GM19467 (cell line): ENCODE measurements at regions not wholly inside any gene's neighbourhood (a gene's known extent, or its start where the extent isn't known, plus 50 kb on each side); places are given as distances from the start of the nearest gene placed in this dataset.
"Not testable (repeated sequence)": the region's sequence is repeated elsewhere in the genome, so short reads cannot be mapped to it uniquely, and the experiment has no call there.

ENCODE experiments used
- ATAC-seq: cut with Tn5 transposase; IDR thresholded peaks from one replicate; pipeline ENCODE4 v1.9.1; 2021; ENCODE audit warnings: mild to moderate bottlenecking, moderate library complexity; ENCODE audit not compliant: unreplicated experiment

- no peak for ATAC-seq
These were observed 1264.6 kb downstream of the NSUN3 start for GRCh38 chr3:95327478-95327877.

- ATAC-seq: no peak
These were observed 1271.0 kb downstream of the NSUN3 start for GRCh38 chr3:95333826-95334225.

- no peak for ATAC-seq
These were observed 1271.6 kb downstream of the NSUN3 start for GRCh38 chr3:95334461-95334860.

- ATAC-seq: no peak
These were observed 1272.7 kb downstream of the NSUN3 start for GRCh38 chr3:95335517-95335916.

GRCh38 chr3:95338446-95338845 lies 1275.6 kb downstream of the NSUN3 start:
- no peak for ATAC-seq

GRCh38 chr3:95341314-95341713 lies 1278.5 kb downstream of the NSUN3 start:
- ATAC-seq: no peak

GRCh38 chr3:95343228-95343627 lies 1280.4 kb downstream of the NSUN3 start:
- no peak for ATAC-seq

DNA sequence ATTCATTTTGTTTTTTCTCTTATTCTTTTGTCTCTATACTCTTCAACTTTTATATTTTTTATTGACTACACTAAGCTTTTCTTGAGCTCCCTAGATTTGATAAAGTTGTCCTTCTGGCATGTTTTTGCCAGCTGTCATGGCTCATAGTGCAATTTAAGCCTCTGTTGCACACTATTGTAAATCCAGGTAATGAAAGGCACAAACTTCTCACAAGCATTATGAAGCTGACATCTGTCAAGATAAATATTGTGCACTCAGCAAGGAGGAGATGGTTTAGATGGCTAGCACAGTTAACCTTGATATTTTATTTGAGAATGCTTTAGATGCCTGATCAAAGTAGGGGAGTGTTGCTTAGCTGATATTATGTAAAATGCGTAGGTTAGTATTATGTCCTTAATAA lies 1280.9 kb downstream of the NSUN3 start:
- no peak for ATAC-seq

DNA sequence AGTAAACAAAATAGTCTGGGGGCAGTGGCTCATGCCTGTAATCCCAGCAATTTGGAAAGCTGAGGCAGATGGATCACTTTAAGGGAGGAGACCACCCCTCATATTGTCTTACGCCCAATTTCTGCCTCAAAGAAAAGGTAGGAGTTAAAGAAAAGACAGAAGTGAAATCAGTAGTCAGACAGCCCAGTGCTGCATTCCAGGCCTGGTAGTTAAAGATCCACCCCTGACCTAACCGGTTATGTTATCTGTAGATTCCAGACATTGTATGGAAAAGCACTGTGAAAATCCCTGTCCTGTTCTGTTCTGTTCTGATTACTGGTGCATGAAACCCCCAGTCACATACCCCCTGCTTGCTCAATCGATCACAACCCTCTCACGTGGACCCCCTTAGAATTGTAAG lies 1285.1 kb downstream of the NSUN3 start:
- not testable (repeated sequence) for ATAC-seq

GRCh38 chr3:95348879-95349278 lies 1286.0 kb downstream of the NSUN3 start:
- no peak for ATAC-seq

DNA sequence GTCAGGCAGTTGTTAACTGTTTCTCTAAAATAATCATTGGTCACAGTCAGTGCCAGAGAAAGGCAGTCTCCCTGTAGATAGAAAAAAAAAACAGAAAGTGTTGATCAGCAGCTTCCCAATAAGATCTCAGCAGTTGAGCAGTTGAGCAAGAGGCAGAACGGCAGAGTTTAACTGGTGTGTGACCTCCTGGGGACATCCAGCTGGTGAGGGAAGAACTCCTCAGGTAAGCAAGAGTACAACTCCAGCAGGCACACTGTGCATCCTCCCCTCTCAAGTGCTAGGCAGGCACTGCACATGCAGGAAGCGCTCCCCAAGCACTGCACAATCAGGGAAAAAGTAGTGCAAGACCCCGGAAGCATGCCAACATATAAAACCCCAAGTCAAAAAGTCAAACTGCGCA lies 1287.2 kb downstream of the NSUN3 start:
- ATAC-seq: no peak

DNA sequence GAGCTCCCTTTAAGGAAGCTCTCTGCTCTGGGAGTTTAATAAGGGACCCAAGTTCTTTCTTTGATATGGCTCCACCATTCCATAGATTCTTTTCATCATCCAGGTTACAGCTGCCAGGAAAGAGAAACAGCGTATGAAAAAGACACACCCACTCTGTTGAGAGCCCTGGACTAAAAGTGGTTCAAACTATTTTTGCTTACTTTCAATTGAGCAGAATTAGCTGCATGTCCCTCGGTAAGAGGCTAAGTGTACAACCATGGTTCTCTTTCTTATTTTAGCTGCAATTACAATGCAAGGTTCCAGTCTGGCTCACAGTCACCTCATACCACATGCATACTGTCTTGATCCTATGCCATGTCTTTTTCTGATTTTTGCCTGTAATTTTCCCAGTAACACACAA lies 1288.3 kb downstream of the NSUN3 start:
- no peak for ATAC-seq

DNA sequence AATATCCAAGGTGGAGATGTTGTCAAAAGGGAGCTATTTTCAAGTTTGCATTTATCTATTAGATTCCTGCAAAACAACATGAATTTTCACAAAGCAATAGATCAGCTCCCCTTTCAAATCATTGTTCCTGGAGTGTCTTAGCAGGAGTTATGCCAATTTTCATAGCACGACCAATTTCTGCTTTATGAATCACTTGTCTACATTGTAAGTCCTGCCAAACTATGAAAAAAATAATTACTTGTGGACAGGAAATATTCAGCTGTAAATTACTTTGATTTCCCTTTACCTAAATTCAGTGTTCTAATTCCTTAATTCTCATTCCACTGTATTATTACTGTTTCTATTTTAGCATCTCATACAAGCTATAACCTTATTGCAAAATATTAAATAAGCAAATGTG lies 1289.6 kb downstream of the NSUN3 start:
- ATAC-seq: no peak

- no peak for ATAC-seq
These were observed 1291.6 kb downstream of the NSUN3 start for GRCh38 chr3:95354489-95354888.

GRCh38 chr3:95356764-95357501 lies 1294.1 kb downstream of the NSUN3 start:
- peak; percentile 67 for ATAC-seq

GRCh38 chr3:95387242-95388021 lies 1324.6 kb downstream of the NSUN3 start:
- ATAC-seq: no peak

- no peak for ATAC-seq
These were observed 1327.0 kb downstream of the NSUN3 start for GRCh38 chr3:95389725-95390313.

DNA sequence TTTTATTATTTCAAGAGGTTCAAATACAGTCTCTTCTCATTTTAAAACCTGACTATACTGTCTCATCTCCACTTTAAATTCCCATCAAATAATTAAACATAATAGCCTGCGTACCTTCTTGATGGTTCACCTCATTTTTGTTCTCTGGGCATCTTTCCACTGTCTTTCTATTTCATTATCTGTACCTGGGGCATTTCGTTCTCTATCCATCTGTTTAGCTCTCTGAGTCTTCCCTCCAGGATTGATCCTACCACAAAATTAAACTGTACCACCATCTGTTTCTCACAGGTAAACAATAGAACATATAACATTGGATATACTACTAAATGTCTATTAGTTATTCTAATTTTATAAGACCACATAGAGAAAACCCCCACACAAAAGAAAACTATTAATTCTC lies 1331.4 kb downstream of the NSUN3 start:
- ATAC-seq: no peak

- ATAC-seq: no peak
These were observed 1336.7 kb downstream of the NSUN3 start for GRCh38 chr3:95399585-95399984.

DNA sequence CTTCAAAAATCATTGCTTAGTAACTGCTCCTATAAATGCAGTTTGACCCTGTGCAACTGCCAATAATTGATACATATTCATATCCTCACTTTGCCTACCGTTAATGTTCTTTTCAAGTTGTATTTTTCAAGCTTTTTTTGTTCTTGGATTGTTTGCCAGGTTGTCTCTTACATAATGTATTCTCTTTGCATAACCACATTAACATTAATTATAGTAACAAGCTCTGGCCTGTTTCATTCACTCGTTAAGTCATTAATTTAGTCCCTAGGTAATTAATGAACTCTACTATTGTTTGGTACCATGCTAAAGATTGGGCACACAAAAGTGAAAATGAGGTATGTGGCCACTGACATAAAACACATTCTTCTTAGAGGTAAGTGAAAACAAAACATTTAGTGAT lies 1338.8 kb downstream of the NSUN3 start:
- no peak for ATAC-seq

- no peak for ATAC-seq
These were observed 1345.0 kb downstream of the NSUN3 start for GRCh38 chr3:95407709-95408463.
